GM21423 (cell line): ENCODE measurements at regions not wholly inside any gene's neighbourhood (a gene's known extent, or its start where the extent isn't known, plus 50 kb on each side); places are given as distances from the start of the nearest gene placed in this dataset.
A peak's percentile ranks its signal among the peaks of the same experiment; 100 is the strongest.

Experiments
- ATAC-seq: cut with Tn5 transposase; IDR thresholded peaks from one replicate; pipeline ENCODE4 v1.9.1; 2021; ENCODE audit warnings: mild to moderate bottlenecking, moderate library complexity; ENCODE audit not compliant: unreplicated experiment

- peak; percentile 95 for ATAC-seq
These were observed 164.9 kb downstream of the DHX15 start for GRCh38 chr4:24419181-24420034.

- ATAC-seq, result no peak
These were observed 167.1 kb downstream of the DHX15 start for GRCh38 chr4:24417206-24417605.

GRCh38 chr4:24416293-24416692 lies 168.1 kb downstream of the DHX15 start:
- ATAC-seq, result no peak

- no peak for ATAC-seq
These were observed 171.0 kb downstream of the DHX15 start for GRCh38 chr4:24413311-24413784.

- no peak for ATAC-seq
These were observed 172.5 kb downstream of the DHX15 start for GRCh38 chr4:24411806-24412205.

GRCh38 chr4:24411299-24411698 lies 173.1 kb downstream of the DHX15 start:
- ATAC-seq, result no peak

GRCh38 chr4:24408640-24409039 lies 175.7 kb downstream of the DHX15 start:
- ATAC-seq, result no peak

GRCh38 chr4:24405926-24406325 lies 178.4 kb downstream of the DHX15 start:
- no peak for ATAC-seq

GRCh38 chr4:24405341-24405740 lies 179.0 kb downstream of the DHX15 start:
- no peak for ATAC-seq

- ATAC-seq, result no peak
These were observed 180.1 kb downstream of the DHX15 start for GRCh38 chr4:24404281-24404680.

- ATAC-seq, result no peak
These were observed 181.1 kb downstream of the DHX15 start for GRCh38 chr4:24403265-24403664.

- ATAC-seq, result no peak
These were observed 183.8 kb downstream of the DHX15 start for GRCh38 chr4:24400537-24400936.

- no peak for ATAC-seq
These were observed 187.4 kb downstream of the DHX15 start for GRCh38 chr4:24396988-24397387.

- ATAC-seq, result no peak
These were observed 188.4 kb downstream of the DHX15 start for GRCh38 chr4:24395937-24396336.

- ATAC-seq, result no peak
These were observed 190.3 kb downstream of the DHX15 start for GRCh38 chr4:24394041-24394440.

GRCh38 chr4:24392613-24393012 lies 191.7 kb downstream of the DHX15 start:
- no peak for ATAC-seq

GRCh38 chr4:24382381-24382780 lies 202.0 kb downstream of the DHX15 start:
- peak; percentile 99 for ATAC-seq

GRCh38 chr4:24380957-24381665 lies 203.2 kb downstream of the DHX15 start:
- no peak for ATAC-seq

GRCh38 chr4:24373704-24374103 lies 210.7 kb downstream of the DHX15 start:
- ATAC-seq, result no peak

- ATAC-seq, result no peak
These were observed 211.5 kb downstream of the DHX15 start for GRCh38 chr4:24372881-24373280.

GRCh38 chr4:24372341-24372740 lies 212.0 kb downstream of the DHX15 start:
- no peak for ATAC-seq

- ATAC-seq, result no peak
These were observed 213.9 kb downstream of the DHX15 start for GRCh38 chr4:24370421-24370820.
